HG02642 (cell line): ENCODE measurements at regions not wholly inside any gene's neighbourhood (a gene's known extent, or its start where the extent isn't known, plus 50 kb on each side); places are given as distances from the start of the nearest gene placed in this dataset.

Experiments
- ATAC-seq: cut with Tn5 transposase; IDR thresholded peaks from one replicate; pipeline ENCODE4 v1.9.1; 2021; ENCODE audit warnings: mild to moderate bottlenecking; ENCODE audit not compliant: unreplicated experiment, poor library complexity

- ATAC-seq: no peak
Observed at GRCh38 chr6:53974941-53975340, 136.3 kb upstream of the MLIP start.

GRCh38 chr6:53975941-53976615 lies 135.2 kb upstream of the MLIP start:
- no peak for ATAC-seq

- no peak for ATAC-seq
Observed at GRCh38 chr6:53977551-53977950, 133.7 kb upstream of the MLIP start.

GRCh38 chr6:53979468-53980067 lies 131.7 kb upstream of the MLIP start:
- ATAC-seq: no peak

GRCh38 chr6:53982366-53983050 lies 128.7 kb upstream of the MLIP start:
- no peak for ATAC-seq

GRCh38 chr6:53983301-53983700 lies 127.9 kb upstream of the MLIP start:
- ATAC-seq: no peak

GRCh38 chr6:53984163-53984562 lies 127.1 kb upstream of the MLIP start:
- no peak for ATAC-seq

GRCh38 chr6:53984581-53984980 lies 126.7 kb upstream of the MLIP start:
- no peak for ATAC-seq

GRCh38 chr6:53985366-53985765 lies 125.9 kb upstream of the MLIP start:
- no peak for ATAC-seq

- ATAC-seq: peak; percentile 76
Observed at GRCh38 chr6:53986165-53986720, 125.0 kb upstream of the MLIP start.

- ATAC-seq: no peak
Observed at GRCh38 chr6:53986721-53987521, 124.3 kb upstream of the MLIP start.

GRCh38 chr6:53987522-53987888 lies 123.7 kb upstream of the MLIP start:
- no peak for ATAC-seq

- ATAC-seq: no peak
Observed at GRCh38 chr6:53989504-53989903, 121.7 kb upstream of the MLIP start.

GRCh38 chr6:53992522-53992921 lies 118.7 kb upstream of the MLIP start:
- no peak for ATAC-seq

GRCh38 chr6:53994201-53994600 lies 117.0 kb upstream of the MLIP start:
- ATAC-seq: no peak

- no peak for ATAC-seq
Observed at GRCh38 chr6:53995935-53996334, 115.3 kb upstream of the MLIP start.

- no peak for ATAC-seq
Observed at GRCh38 chr6:53998303-53998702, 112.9 kb upstream of the MLIP start.

GRCh38 chr6:53999088-53999755 lies 112.0 kb upstream of the MLIP start:
- no peak for ATAC-seq

GRCh38 chr6:54002116-54002515 lies 109.1 kb upstream of the MLIP start:
- ATAC-seq: no peak

GRCh38 chr6:54003316-54003715 lies 107.9 kb upstream of the MLIP start:
- no peak for ATAC-seq
